22Rv1 (cell line): ENCODE measurements at regions not wholly inside any gene's neighbourhood (a gene's known extent, or its start where the extent isn't known, plus 50 kb on each side); places are given as distances from the start of the nearest gene placed in this dataset.

Experiments
- CTCF ChIP-seq: fragments of 450-650 bp; IDR thresholded peaks from 2 replicates; pipeline ENCODE4 v1.5.1; 2017; ENCODE audit warnings: mild to moderate bottlenecking
- ZFX ChIP-seq: fragments of 450-650 bp; IDR thresholded peaks from 2 replicates; pipeline ENCODE4 v1.6.1; 2017; ENCODE audit warnings: antibody characterized with exemption, borderline replicate concordance

- TF ChIP-seq CTCF, result no peak
- TF ChIP-seq ZFX, result no peak
Measured at GRCh38 chr4:155611501-155611900, 55.1 kb upstream of the GUCY1A1 start.
